ENCODE measurements at regions not wholly inside any gene's neighbourhood (a gene's known extent, or its start where the extent isn't known, plus 50 kb on each side); places are given as distances from the start of the nearest gene placed in this dataset. TPM values are rescaled to one million over a fixed set of nuclear protein-coding genes. Genes with fewer than 3 reads are reported as not detected.

Small RNA genes lying in the stretch of these regions (small RNA-seq; reads per million reads assigned to genes)
- gene AC105424.1 (ENCODE audit: insufficient read length, low read depth), result not detected
- not detected for gene RF00156 (ENCODE audit: insufficient read length, low read depth)
- not detected for gene RN7SL205P (ENCODE audit: insufficient read length, low read depth)
- gene RNU6-224P (ENCODE audit: insufficient read length, low read depth), result not detected
